ENCODE measurements at regions not wholly inside any gene's neighbourhood (a gene's known extent, or its start where the extent isn't known, plus 50 kb on each side); places are given as distances from the start of the nearest gene placed in this dataset.

DNA sequence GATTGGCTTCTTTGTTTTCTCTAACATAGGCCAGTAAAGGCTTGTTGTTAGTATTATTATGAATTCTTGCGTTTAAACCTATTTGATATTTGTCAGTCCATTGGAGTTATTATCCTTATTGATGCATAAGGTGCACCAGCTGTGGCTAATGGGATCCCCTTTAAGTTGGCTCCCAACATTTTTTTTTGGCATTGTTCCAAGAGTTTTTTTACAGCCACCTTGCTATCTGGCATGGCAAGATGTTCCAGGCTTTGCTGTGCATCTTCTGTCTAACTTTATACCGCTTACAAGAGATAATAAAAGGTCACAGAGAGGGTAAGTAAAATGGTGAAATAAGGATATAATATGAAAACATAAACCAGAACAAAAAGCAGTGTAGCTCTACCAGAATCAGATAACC, 157.5 kb upstream of the TACR1 start:
- DNase-seq (ENCODE audit: insufficient read length, low spot score) (no peak), FAIRE-seq (no peak)
- TF ChIP-seq POLR2A (IDR thresholded peaks at IDR 0.05; ENCODE audit: low read depth, low read length), result no peak
- no peak for TF ChIP-seq PAX5 (IDR thresholded peaks at IDR 0.05; ENCODE audit: insufficient read depth, low read length, severe bottlenecking)
- no peak for TF ChIP-seq POLR2AphosphoS5 (IDR thresholded peaks at IDR 0.05; ENCODE audit: low read depth, low read length)
- TF ChIP-seq SPI1 (IDR thresholded peaks at IDR 0.05; ENCODE audit: low read depth, low read length), result no peak
- no peak for TF ChIP-seq POU2F2 (IDR thresholded peaks at IDR 0.05; ENCODE audit: low read depth, low read length)
- no peak for TF ChIP-seq TAF1 (IDR thresholded peaks at IDR 0.05; ENCODE audit: low read depth, low read length)

DNA sequence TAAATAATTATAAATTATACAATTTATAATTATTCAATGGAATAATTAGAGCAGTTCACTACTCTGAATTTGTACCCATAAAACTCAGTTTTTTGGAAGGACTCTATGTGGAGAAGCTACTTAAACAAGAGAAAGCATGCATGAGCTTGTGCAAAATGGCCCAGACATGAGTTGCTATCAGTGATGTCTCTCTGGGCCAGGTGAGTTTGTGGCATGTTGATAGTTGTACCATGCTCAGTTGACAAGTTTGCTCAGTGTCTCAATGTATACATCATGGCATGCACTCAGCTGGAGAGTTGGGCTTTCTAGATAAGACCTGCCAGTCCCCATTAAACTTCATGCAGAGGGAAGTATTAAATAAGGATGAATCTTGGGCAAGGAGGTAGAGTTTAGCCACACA, 153.8 kb upstream of the TACR1 start:
- DNase-seq (ENCODE audit: insufficient read length, low spot score) (no peak), FAIRE-seq (no peak)
- TF ChIP-seq POLR2A (IDR thresholded peaks at IDR 0.05; ENCODE audit: low read depth, low read length), result no peak
- no peak for TF ChIP-seq SPI1 (IDR thresholded peaks at IDR 0.05; ENCODE audit: low read depth, low read length)
- no peak for TF ChIP-seq POLR2AphosphoS5 (IDR thresholded peaks at IDR 0.05; ENCODE audit: low read depth, low read length)
- no peak for TF ChIP-seq POU2F2 (IDR thresholded peaks at IDR 0.05; ENCODE audit: low read depth, low read length)
- TF ChIP-seq TAF1 (IDR thresholded peaks at IDR 0.05; ENCODE audit: low read depth, low read length), result no peak
- no peak for TF ChIP-seq PAX5 (IDR thresholded peaks at IDR 0.05; ENCODE audit: insufficient read depth, low read length, severe bottlenecking)

DNA sequence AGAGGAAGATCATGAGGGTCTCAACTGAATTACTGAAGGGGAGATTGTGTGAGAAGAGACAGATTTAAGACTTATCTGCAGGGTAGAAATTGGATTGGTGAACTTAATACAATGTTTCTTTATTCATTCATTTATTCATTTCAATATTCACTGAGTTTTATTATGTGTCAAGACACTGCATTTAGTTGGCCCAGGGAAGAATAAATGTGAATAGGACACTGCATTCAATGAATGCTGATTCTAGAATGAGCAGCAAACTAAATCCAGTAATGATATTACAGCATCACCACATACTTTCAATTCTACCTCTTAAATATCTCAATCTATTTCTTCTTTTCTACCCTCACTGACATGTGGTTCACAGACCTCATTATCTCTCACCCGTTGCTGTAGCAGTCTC, 149.0 kb upstream of the TACR1 start:
- no peak for TF ChIP-seq POLR2A (IDR thresholded peaks at IDR 0.05; ENCODE audit: low read depth, low read length)
- no peak for TF ChIP-seq PAX5 (IDR thresholded peaks at IDR 0.05; ENCODE audit: insufficient read depth, low read length, severe bottlenecking)
- no peak for TF ChIP-seq SPI1 (IDR thresholded peaks at IDR 0.05; ENCODE audit: low read depth, low read length)
- TF ChIP-seq POLR2AphosphoS5 (IDR thresholded peaks at IDR 0.05; ENCODE audit: low read depth, low read length), result no peak
- no peak for TF ChIP-seq POU2F2 (IDR thresholded peaks at IDR 0.05; ENCODE audit: low read depth, low read length)
- no peak for TF ChIP-seq TAF1 (IDR thresholded peaks at IDR 0.05; ENCODE audit: low read depth, low read length)
- no peak for DNase-seq (ENCODE audit: insufficient read length, low spot score)
- FAIRE-seq, result peak; percentile 40

DNA sequence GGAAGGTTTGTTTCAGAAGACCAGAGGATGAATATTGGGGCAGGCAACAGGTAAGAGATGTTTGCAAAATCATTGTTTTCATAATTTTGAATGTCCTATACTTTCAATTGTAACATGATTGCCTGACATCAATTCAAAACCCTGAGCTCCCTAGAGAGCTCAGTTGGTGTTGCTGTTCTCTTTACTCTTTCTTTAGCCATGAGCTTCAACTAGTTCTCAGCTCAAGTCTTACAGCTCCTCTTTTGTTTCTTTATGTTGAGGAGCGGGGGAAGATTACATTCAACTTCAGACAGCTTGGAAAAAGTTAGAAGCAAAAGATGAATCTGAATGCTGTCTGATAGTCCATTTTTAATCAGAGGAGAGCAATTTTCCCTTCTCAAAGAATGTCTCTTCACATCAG, 144.8 kb upstream of the TACR1 start:
- FAIRE-seq (no peak), DNase-seq (ENCODE audit: insufficient read length, low spot score) (no peak)
- TF ChIP-seq POLR2AphosphoS5 (IDR thresholded peaks at IDR 0.05; ENCODE audit: low read depth, low read length) (no peak), TAF1 (IDR thresholded peaks at IDR 0.05; ENCODE audit: low read depth, low read length) (no peak), SPI1 (IDR thresholded peaks at IDR 0.05; ENCODE audit: low read depth, low read length) (no peak), POU2F2 (IDR thresholded peaks at IDR 0.05; ENCODE audit: low read depth, low read length) (no peak), PAX5 (IDR thresholded peaks at IDR 0.05; ENCODE audit: insufficient read depth, low read length, severe bottlenecking) (no peak), POLR2A (IDR thresholded peaks at IDR 0.05; ENCODE audit: low read depth, low read length) (no peak)

DNA sequence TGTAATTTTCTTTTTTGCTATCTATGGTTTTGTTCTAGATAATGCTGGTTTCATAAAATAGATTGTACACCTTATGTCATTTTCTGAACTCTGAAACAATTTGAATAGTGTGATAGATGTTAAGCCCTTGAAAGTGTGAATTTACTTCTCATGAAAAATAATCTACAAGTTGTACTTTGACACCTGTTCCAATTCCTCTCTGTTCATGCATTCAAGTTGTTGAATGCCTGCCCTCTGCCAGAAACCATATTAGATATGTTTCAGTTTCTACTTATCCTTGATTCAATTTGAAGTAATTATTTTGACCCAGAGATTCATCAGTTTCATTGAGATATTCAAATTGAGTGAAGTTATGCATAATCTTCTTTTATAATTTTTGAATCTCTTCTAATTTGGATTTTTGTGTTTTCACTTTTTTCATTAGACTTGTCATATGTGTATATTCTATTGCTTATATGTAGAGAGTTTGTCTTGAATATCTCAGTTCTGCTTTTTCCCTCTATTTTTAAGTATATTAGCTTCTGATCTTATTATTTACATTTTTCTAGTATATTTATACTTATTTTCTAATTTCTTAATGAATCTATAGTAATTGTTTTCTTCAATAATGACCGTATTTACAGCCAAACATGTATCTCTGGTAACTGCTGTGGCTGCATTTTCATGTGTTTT, 143.3 kb upstream of the TACR1 start:
- TF ChIP-seq POLR2A (IDR thresholded peaks at IDR 0.05; ENCODE audit: low read depth, low read length) (no peak), SPI1 (IDR thresholded peaks at IDR 0.05; ENCODE audit: low read depth, low read length) (0 out of 2 replicates have a peak, but pooled peaks have one; percentile 6)
- DNase-seq (ENCODE audit: insufficient read length, low spot score) (no peak), FAIRE-seq (peak; percentile 13)

DNA sequence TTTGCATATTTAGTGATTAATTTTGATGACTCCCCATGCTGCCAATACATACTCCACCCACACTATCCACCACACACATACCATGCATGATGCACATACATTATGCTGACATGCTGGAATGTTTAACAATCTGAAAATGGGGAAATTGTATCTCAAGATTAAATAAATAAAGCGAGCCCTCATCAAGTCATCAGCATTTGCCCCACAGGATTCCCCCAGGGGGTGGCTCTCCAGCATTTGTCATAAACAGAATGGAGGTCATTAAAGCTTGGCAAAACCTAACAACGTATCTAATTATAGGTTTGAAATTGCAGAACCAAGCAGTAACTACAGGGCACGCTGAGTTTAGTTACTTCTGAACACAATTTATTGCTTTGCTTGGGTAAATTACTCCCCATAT, 141.2 kb upstream of the TACR1 start:
- TF ChIP-seq POU2F2 (IDR thresholded peaks at IDR 0.05; ENCODE audit: low read depth, low read length) (no peak), SPI1 (IDR thresholded peaks at IDR 0.05; ENCODE audit: low read depth, low read length) (no peak), TAF1 (IDR thresholded peaks at IDR 0.05; ENCODE audit: low read depth, low read length) (no peak), POLR2AphosphoS5 (IDR thresholded peaks at IDR 0.05; ENCODE audit: low read depth, low read length) (no peak), POLR2A (IDR thresholded peaks at IDR 0.05; ENCODE audit: low read depth, low read length) (no peak), PAX5 (IDR thresholded peaks at IDR 0.05; ENCODE audit: insufficient read depth, low read length, severe bottlenecking) (no peak)
- peak; percentile 57 for FAIRE-seq
- DNase-seq (ENCODE audit: insufficient read length, low spot score), result no peak

DNA sequence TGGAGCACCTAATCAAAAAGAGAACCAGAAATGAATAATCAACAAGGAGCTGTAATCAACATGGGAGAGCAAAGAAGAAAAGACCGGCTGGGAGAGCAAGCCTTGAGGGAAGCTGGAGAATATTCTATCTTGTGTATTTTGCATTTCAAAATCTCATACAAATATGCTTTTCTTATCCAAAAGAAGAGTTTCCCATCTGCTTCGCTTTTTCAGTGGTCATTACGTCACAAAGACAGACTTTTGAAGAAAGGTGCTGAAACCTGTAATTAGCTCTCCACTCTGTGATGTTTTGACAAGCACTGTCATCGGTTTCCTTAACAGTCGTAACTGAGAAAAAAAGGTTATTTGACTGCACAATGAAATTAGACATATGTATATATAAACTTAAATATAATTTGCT, 139.1 kb upstream of the TACR1 start:
- no peak for DNase-seq (ENCODE audit: insufficient read length, low spot score)
- TF ChIP-seq POLR2A (IDR thresholded peaks at IDR 0.05; ENCODE audit: low read depth, low read length) (no peak), TAF1 (IDR thresholded peaks at IDR 0.05; ENCODE audit: low read depth, low read length) (no peak), SPI1 (IDR thresholded peaks at IDR 0.05; ENCODE audit: low read depth, low read length) (no peak), PAX5 (IDR thresholded peaks at IDR 0.05; ENCODE audit: insufficient read depth, low read length, severe bottlenecking) (no peak), POU2F2 (IDR thresholded peaks at IDR 0.05; ENCODE audit: low read depth, low read length) (no peak), POLR2AphosphoS5 (IDR thresholded peaks at IDR 0.05; ENCODE audit: low read depth, low read length) (no peak)
- FAIRE-seq, result no peak

DNA sequence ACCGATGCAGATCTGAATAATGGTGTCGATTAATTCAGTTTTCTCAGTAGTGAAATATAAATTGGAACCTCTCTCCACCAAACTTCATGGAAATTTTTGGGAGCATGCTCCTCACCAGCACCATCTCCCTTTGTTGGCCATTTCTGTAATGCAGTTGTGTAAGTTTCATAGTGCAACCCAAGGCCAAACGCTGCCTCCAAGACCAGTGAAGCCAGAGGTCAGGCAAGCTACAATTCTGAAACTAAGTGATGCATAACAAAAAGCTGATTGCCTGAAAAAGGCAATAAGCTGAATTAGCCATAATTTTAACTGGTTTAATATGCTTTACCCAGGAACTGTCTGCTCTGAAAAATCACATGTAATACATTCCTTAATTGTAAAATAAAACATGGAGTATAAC, 138.3 kb upstream of the TACR1 start:
- FAIRE-seq (no peak), DNase-seq (ENCODE audit: insufficient read length, low spot score) (no peak)
- TF ChIP-seq POLR2AphosphoS5 (IDR thresholded peaks at IDR 0.05; ENCODE audit: low read depth, low read length), result no peak
- TF ChIP-seq POU2F2 (IDR thresholded peaks at IDR 0.05; ENCODE audit: low read depth, low read length), result no peak
- no peak for TF ChIP-seq POLR2A (IDR thresholded peaks at IDR 0.05; ENCODE audit: low read depth, low read length)
- TF ChIP-seq SPI1 (IDR thresholded peaks at IDR 0.05; ENCODE audit: low read depth, low read length), result no peak
- TF ChIP-seq TAF1 (IDR thresholded peaks at IDR 0.05; ENCODE audit: low read depth, low read length), result no peak
- TF ChIP-seq PAX5 (IDR thresholded peaks at IDR 0.05; ENCODE audit: insufficient read depth, low read length, severe bottlenecking), result no peak

DNA sequence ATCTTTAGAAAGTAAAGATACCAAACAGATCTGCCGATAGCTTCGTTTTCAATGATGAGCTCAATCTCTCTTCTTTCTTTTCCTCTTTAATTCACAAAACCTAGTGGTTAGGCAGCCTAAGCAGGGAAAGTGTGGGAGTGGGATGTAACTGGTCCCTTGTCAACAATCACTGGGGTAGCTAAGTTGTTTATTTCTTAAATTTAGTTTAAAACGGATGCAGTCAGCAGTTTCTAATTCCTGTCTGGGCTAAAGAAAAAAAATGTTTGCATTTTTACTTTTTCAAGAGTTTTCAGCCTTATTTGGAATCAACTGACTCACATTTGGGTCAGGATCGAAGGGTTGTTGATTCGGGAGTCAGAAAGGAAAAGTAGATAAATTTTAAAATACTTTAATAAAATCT, 137.7 kb upstream of the TACR1 start:
- no peak for TF ChIP-seq SPI1 (IDR thresholded peaks at IDR 0.05; ENCODE audit: low read depth, low read length)
- no peak for TF ChIP-seq PAX5 (IDR thresholded peaks at IDR 0.05; ENCODE audit: insufficient read depth, low read length, severe bottlenecking)
- TF ChIP-seq POLR2AphosphoS5 (IDR thresholded peaks at IDR 0.05; ENCODE audit: low read depth, low read length), result no peak
- no peak for TF ChIP-seq POLR2A (IDR thresholded peaks at IDR 0.05; ENCODE audit: low read depth, low read length)
- no peak for TF ChIP-seq TAF1 (IDR thresholded peaks at IDR 0.05; ENCODE audit: low read depth, low read length)
- no peak for TF ChIP-seq POU2F2 (IDR thresholded peaks at IDR 0.05; ENCODE audit: low read depth, low read length)
- DNase-seq (ENCODE audit: insufficient read length, low spot score), result no peak
- FAIRE-seq, result no peak

DNA sequence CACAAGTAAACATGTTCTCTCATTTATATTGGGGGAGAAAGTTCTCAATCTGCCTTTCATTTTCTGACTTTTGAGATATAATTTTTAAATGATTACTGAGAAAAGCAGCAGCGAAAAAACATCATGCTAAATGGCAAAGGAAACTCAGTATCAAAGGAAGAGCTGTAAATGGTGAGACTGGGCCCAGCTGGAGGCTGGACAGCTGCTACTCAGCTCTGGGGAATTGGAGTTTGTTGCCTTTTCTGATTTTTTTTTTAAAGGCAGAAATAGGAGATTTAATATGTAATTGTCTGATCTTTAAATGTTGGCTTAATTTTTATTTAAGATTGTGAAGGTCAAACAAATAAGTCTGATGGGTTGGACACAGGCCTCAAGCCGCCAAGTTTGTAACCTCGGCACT, 137.1 kb upstream of the TACR1 start:
- FAIRE-seq, result no peak
- no peak for DNase-seq (ENCODE audit: insufficient read length, low spot score)
- TF ChIP-seq POLR2AphosphoS5 (IDR thresholded peaks at IDR 0.05; ENCODE audit: low read depth, low read length) (no peak), POU2F2 (IDR thresholded peaks at IDR 0.05; ENCODE audit: low read depth, low read length) (no peak), POLR2A (IDR thresholded peaks at IDR 0.05; ENCODE audit: low read depth, low read length) (no peak), PAX5 (IDR thresholded peaks at IDR 0.05; ENCODE audit: insufficient read depth, low read length, severe bottlenecking) (no peak), SPI1 (IDR thresholded peaks at IDR 0.05; ENCODE audit: low read depth, low read length) (no peak), TAF1 (IDR thresholded peaks at IDR 0.05; ENCODE audit: low read depth, low read length) (no peak)
